NCI-H1694 (cell line): ENCODE measurements at regions not wholly inside any gene's neighbourhood (a gene's known extent, or its start where the extent isn't known, plus 50 kb on each side); places are given as distances from the start of the nearest gene placed in this dataset.
A peak's percentile ranks its signal among the peaks of the same experiment; 100 is the strongest.

Experiments used
- DNase-seq: peaks from one replicate; lab custom pipeline; 2025; lab: John Stamatoyannopoulos, UW

DNA sequence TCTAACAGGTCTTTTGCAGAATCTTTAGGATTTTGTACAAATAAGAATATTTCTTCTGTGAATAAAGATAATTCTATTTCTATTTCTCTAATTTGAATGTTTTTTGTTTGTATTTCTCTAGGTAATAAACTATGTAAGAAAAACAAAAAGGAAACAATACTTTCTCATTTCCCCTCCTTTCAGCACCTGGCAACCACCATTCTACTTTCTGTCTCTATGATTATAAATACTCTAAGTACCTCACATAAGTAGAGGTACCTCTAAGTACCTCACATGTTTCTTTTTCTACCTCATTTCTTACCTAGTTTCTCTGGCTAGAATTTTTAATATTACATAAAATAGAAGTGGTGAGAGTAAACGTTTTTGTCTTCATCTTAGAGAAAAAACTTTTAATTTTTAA, 550.0 kb downstream of the EPHA5 start:
- DNase-seq: no peak

DNA sequence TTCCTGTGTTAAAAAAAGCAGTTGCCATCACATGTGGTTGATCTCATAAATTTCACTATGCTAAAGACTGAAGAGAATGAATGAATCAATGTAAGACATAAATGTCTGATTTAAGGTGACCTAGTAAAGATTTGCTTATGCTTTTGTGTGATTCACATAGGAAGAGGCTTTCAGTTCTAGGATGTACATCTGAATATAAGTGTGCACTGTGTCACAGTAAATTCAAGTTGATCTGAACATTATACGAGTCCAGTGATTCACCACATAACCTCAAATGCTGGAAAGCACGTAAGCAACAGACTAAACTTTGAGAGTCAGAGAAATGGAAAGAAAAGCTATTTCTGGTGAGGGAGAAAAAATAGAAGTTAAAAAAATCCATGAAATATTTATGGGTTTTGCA, 567.9 kb downstream of the EPHA5 start:
- DNase-seq: no peak

DNA sequence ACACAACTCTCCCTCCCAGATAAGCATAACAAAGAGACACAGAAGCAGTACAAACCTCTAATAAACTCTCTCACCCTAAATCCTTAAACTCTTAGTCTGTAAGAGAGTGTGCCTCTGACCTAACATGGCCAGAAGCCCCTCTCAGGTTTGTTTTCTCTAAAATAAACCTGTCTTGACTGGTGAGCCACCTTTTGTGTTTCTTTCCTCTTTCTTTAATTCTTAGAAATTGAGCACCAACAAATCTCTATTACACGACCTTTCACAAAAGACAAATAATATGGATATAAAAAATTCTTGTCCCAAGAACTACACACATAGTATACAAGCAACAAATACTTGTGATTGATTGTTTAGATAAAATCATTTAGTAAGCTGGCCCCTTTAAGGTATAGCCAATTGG, 573.7 kb downstream of the EPHA5 start:
- no peak for DNase-seq

DNA sequence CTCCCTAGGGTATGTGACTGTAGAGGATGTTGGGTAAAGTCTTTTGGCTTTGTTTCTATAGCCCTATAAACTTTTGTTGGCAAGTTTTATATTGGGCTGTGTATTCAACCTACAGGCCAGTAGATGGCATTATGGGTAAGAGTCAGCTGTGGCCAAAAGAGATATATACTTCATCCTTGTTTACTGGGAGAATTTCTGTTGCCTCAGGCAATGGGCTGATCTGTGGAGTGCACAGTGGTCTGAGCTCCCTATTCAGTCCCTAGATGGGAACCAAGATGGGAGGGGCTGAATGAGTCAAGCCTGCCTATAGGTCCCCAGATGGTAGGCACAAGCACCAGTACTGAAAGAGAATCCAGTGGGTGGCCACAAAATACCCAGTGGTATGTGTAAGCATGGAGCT, 580.6 kb downstream of the EPHA5 start:
- peak; percentile 3 for DNase-seq

DNA sequence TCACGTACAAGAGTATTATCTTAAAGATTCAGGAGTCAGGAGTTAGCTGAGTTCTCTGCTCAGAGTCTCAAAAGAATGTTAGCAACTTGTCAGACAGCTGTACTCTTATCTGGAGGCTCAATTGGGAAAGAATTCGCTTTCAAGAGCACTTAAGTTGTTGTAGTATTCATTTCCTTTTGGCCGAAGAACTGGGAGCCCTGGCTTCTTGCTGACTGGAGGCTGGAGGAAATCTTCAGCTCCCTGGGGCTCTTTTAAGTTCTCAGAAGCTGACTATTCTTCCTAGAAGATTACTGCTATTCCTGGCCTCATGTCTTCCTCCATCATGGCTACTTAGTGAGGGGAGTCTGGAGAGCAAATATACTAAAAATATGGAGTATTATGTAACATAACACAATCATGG, 587.2 kb downstream of the EPHA5 start:
- DNase-seq: no peak

DNA sequence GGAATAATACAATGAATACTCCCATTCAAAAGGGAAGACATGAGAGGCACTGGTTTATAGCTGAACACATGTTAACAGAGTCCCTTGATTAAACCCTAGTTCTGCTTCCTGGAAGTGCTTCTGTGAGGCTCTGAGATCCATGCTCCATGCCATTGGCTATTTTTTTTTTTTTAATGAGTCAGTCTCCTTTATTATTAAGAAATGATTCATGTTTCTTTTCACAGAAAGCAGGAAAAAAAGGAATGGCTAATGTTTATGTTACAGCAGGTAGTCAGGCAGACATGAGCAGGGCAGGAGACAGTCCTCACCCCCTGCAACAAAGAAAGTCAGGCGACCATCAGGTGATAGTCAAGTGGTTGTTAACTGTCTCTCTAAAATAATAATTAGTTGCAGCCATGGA, 598.7 kb downstream of the EPHA5 start:
- DNase-seq: no peak

DNA sequence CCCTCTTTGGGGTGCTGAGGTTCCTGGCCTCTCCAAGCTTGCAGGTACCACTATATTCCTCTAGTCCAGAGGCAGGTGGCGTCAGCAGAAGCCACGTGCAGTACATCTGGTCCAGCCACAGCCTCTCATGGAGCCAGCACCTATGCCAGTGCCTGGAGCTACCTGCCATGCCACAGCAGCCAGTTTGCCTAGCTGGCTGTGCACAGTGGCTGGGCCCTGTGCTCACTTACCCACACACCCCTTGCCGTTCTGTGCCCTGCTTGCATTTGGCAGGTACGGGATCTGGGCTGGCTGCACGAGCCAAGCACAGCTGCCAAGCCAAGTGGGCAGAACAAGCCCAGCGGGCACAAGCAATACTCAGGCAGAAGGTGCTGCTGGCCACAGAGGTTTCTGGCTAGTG, 601.1 kb downstream of the EPHA5 start:
- DNase-seq: no peak

DNA sequence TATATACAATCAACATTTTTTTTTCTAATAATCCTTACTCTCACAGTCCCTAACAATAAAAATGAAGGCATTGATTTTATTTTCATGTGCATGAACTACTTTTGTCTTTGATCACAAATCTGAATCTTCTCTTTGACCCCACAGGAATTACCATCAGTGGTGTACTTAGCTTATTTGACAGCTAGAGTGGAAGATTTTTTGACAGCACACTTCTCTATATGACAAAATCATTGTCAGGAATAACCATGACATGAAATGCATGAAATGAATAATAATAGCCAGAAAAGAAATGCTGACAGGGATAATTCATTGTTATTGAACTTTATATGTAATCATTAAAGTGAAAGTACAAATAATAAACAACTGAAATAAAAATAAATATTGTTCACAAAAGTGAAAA, 604.2 kb downstream of the EPHA5 start:
- DNase-seq: no peak

DNA sequence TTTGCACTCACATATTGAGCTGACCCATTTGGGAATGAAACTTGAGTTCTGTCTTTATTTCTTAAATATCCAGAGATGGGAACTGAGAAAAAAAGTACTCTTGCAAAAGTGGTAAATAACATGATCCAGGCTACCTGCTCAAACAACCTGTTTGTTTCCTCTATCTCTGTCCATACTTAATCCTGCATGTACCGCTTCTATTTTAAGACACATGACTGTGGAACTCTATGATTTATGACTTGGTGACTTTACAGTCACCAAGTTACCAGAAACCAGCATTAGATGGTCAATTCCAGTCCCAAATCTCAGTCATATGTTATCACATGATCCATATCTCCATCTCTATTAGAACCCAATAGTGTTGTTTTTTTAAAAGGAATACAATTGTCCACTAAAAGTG, 606.7 kb downstream of the EPHA5 start:
- DNase-seq: no peak

DNA sequence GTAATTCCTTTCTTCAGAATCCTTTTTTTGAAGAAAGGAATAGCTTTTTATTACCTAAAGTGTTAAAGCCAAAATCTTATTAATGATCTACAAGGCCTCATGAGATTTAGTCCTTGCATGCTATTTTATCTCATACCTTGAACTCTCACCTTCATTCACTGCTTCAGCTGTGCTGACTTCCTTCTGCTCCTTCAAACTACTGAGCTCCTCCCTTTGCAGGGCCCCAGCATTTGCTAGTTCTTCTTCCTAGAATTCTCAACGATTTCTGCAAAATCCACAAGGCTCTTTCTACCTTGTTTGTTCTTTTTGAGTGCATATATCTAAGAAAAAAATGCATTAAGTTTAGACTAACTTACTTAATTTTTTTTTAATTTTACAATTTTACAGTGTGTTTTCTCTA, 619.5 kb downstream of the EPHA5 start:
- no peak for DNase-seq

DNA sequence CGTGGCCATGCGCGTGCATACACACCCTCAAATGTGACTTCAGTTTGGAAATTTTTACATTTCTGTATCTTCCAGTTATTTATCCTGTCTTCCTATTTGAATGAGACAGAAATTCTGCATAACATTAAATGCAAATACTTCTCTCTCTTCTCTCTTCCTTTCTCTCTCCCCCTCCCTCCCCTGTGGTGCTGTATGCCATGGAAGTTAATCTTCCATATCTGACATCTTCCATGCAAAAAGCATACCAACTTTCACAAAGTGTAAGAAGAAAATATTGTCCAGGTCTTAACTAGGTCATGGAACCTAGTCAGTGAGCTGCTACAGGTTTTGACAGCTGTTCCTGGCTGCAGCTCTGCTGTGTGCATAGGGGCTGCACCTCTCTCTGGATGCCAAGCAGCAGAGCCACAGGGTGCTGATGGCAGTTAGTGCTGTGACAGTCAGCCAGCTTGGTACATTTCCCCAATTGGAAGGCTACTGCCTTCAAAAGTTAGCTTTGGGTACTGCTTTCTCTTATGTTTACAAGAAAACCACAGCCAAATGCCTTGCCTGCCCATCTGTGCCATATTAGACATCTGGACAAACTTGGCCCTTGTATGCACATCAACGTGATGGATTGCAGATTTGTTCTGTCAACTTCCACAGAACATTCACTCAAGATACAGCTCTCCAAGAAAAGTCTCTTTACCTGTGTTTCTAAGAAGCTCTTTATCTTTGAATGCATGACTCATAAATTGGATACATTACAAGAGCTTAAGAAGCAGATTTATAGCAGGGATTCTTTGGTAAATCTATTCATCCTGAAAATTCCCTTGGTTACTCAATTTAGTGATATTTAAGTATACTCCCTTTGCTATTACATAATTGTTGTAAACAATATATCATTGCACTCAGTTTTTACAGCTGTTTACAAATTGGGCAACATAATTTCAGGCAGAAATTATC, 623.8 kb downstream of the EPHA5 start:
- peak; percentile 89 for DNase-seq

DNA sequence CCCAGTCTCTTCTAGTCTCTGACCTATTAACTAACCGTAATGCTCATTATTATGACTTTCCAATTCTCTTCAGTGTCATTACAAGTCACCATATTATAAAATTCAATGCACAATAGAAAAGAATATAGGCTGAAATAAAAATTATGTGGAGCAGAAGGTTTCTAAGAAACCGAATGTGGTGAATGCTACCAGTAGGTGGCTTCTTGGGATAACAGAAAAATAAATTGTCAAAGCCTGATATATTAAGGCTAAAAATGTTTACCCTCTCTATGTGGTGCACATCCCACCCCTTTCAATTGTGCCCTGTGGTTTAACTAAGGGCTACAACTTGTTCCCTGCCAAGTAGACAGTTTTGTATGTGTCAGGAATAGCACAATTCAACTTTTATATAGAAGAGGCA, 624.6 kb upstream of the TECRL start:
- no peak for DNase-seq

DNA sequence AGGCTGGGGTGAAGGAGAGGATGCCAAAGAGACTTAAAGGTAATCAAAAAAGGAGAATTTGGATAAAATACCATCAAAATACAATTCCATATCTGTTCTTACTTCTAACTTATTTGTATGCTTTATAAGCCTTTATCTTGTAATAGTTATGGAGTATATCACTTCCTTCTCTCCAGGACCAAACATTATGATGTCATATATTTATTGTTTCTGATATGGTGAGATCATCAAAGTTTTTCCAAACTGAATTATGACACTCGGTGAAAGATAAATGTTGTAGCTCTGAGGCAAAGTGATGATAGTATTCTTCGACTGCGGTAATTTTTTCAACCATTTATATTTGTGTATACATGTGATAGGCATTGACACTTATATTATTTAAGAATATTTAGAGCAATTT, 619.3 kb upstream of the TECRL start:
- no peak for DNase-seq

DNA sequence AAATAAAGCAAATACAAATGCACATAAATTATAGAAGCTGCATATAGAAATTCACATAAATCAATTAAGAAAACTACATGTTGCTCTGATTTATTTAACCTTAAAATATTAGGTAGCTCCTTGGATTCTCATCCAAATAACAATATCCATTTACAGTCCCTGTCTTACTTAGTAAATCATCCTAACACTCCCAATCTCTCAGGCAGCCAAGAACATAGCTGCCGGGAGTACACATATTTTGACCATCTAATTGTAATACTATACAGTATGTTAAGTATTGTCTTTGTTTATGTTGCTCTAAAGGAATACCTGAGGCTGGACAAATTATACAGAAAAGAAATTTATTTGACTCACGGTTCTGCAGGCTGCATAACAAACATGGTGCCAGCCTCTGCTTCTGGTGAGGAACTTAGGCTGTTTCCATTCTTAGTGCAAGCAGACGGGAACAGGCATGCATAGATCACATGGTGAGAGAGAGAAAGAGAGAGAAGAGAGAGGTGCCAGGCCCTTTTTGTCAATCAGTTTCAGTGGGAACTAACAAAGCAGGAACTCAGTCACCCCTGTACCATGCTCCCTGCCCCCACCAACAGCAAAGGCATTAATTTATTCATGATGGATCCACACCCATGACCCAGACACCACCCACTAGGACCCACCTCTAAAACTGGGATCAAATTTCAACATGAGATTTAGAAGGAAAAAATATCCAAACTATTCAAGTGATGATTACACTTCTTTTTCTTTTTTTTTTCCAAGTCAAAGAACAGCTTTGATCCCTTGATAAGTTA, 614.8 kb upstream of the TECRL start:
- DNase-seq: no peak

DNA sequence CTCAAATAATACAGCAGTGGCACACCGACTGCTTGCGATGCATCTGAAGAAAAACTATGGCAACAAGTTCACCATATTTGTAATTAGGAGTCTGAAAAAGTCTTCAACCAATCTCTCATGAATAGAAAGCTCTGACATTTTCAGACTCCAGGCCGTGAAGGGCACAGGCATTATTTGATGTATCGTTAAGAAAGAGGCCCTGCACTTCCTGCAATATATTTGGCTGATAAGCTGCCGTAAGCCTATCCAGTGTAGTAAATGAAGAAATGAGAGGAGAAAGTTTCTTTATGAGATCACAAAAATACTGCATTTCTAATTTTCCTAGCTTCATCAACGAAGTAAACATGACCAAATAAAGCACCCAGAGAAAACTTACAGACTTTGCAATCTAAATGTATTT, 613.8 kb upstream of the TECRL start:
- no peak for DNase-seq

DNA sequence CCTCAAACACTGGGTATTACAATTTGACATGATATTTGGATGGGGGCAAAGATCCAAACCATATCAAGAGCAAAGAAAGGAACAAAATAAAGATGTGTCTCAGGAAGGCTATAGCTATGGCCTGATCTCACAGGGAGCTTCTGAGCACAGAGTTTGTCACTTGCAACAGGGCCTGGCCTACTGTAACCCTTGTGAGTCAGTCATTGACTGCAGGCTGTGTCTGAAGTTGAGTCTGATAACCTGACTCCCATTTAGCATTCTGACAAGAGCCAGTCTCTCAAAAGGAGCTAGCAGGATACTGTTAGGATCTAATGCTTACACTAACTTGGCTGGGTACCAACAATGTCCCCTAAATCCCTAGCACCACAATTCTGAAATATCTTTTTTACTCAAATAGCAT, 612.5 kb upstream of the TECRL start:
- DNase-seq: no peak

DNA sequence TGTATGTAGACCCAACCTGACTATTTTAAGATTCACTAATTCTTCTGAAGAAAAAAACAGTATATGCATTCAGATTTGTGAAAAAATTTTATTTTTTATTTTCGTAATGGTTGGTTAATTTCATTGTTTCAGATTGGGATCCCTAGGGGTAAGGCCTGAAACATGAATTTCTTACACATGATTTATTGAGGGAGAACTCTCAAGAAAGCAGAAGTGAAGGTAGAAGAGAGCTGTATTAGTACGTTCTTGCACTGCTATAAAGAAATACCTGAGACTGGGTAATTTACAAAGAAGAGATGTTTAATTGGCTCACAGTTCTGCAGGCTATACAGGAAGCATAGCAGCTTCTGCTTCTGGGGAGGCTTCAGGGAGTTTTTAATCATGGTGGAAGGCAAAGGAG, 611.9 kb upstream of the TECRL start:
- DNase-seq: no peak

DNA sequence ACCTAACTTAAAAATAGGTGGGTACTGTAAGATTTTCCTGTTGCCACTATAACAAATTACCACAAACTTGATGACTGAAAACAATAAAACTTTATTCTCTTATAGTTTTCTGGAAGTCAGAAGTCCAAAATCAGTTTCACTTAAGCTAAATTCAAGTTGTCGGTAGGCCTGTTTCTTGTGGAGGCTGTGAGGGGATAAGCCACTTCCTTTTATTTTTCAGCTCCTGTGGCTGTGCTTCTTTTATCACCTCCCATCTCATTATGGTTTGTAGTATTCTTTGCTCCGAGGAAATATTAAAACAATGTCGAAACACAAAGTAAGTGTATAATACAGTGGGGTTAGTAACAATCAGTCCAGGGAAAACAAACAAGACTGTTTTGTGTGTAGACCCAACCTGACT, 610.5 kb upstream of the TECRL start:
- DNase-seq: no peak

DNA sequence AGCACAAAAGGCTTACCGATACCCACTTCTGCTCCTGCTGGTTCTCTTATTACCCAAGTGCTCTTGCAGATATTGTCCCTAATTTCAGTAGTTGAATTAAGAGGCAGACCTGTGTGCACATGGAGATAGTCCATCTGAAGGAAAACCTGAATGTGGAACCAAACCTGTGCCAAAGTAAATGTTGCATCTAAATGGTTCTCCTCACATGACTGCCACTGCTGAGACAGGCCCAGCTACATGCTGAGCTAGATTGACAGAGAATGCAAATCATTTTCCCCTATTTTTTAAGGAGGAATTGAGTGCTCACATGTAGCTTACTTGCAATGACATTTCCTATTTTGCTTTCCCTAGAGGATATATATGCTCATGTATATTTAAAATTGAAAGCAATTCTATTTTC, 609.1 kb upstream of the TECRL start:
- no peak for DNase-seq

DNA sequence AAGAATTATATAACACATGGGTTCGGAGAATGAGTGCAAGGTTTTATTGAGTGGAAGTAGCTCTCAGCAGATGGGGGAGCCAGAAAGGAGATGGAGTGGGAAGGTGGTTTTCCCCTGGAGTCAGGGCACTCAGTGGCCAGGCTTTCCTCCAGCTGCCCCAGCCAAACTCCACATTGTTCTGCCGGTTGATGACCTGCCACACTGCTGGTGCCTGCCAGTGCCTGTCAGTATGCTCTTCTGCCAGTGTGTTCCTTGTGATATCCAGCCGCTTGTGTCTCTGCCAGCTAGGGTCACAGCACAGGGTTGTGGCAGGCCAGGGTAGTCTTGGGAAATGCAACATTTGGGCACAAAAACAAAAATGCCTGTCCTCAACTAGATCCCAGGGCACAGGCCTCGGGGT, 604.8 kb upstream of the TECRL start:
- DNase-seq: no peak

DNA sequence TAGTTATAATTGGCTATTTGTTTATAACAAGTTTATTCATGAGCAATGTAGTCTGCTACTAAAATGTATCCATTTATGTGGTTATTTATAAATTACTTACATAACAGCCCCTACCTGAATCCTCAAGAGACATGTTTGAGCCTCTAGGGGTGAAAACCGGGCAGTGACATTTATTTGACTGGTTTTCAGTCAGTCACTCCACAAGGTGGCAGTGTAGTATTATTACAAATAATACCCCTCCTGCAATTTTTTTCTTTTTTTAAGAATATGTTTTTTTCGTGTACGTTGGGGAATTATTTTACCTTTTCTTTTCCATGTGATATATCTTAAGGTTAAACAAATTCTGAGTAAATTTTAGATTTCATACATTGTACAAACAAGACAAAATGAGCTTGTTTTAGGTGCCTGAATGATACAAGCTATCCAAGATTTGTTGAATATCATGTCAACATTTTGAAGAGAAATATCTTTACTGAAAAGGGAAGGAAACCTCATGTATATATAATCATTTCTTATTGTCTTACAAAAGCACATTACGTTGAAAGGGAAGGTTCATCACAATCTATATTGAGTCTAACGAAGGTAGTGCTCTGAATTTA, 598.7 kb upstream of the TECRL start:
- peak; percentile 57 for DNase-seq

DNA sequence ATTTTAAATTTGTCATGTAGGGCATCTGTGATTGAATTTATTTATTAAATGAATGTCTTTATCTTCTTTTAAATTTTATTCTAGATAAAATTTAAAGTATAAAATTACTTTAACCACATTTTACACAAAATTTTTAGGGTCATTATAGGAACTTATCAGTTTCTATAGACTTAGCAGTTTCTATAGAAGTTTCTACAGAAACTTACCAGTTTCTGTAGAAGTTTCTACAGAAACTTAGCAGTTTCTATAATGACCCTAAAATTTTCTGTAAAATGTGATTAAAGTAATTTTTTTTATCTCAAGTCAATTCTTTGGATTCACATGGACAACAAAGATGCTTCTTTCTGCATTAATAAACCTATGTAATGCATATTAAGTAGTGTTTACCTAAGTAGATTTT, 565.9 kb upstream of the TECRL start:
- DNase-seq: no peak

DNA sequence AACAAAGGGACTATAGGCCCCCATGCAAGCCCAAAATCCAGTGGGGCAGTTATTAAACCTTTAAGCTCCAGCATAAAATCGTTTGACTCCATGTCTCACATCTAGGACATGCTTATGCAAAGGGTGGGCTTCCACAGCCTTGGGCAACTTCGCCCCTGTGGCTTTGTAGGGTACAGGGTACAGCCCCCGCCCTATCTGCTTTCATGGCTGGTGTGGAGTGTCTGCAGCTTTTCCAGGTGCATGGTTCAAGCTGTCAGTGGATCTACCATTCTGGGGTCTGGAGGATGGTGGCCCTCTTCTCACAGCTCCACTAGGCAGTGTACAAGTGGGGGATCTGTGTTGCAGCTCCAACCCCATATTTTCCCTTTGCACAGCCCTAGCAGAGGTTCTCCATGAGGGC, 559.8 kb upstream of the TECRL start:
- DNase-seq: no peak
